ENCODE measurements at regions not wholly inside any gene's neighbourhood (a gene's known extent, or its start where the extent isn't known, plus 50 kb on each side); places are given as distances from the start of the nearest gene placed in this dataset.

DNA sequence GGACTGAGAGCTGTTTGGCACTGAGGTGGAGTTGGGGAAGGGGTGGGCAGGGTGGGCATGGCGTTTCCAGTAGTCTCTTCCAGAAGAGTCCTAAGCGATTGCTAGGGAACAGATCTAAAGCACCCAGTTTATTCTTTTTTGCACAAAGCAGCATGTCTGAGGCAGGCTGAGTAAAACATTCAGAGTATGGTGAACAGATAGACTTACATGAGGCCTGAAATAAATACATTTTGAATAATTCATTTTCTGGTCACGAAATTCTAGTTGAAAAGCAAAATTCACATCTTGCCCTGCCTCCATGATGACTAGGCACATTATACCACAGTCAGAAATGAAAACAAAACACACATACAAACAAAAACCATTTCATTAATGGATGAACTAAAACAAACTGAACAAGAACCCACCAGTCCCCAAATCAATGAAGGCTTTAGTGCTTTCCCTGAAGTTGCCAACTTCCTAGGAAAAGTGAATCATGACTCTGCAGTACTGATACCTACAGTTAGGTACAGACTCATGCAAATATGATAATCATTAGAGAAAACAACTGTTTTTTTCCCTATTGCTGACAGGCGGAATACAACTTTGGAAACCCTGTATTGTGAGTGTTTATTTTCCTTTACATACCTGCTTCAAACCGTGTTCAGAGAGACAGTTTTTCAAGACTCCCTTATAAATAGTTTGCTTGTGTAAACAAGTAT lies 702.9 kb upstream of the POU3F2 start:
- no peak for DNase-seq (ENCODE audit: low read depth, low spot score)

DNA sequence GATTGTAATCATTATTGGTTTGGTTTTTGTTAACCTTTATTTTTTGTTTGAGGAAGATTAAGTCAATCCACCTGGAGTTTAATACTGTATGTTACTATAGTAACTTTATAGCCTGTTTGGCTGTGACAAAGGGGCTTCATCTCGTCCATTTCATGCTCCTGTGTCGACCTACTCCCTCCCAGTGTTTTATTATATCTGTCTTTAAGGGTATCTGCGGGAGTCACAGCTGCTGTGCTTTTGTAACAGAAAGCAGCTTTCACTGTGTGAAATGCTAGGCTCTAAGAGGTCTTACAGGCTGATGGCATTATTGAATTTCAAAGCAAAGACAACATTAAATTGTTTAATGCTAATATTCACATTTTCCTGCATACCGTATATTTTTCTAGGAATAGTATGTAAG lies 698.0 kb upstream of the POU3F2 start:
- DNase-seq (ENCODE audit: low read depth, low spot score): no peak

DNA sequence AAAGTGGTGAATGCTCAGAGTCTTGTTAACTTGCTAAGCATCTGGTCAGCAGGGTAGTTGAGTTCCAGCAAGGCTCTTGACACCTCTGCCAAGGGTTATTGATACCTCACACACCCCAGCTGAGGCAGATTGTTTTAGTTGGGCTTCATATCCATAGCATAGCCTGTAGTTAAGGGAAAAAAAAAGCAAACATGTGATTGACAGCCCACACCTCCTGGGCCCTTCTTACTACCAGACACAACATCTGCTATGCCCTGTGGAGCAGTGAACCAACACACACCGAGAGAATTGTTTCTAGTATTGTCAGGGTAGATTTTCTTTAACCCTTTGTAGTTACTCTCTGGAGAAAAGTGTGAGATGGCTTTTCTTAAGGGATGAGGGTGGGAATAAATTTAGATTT lies 697.0 kb upstream of the POU3F2 start:
- no peak for DNase-seq (ENCODE audit: low read depth, low spot score)

DNA sequence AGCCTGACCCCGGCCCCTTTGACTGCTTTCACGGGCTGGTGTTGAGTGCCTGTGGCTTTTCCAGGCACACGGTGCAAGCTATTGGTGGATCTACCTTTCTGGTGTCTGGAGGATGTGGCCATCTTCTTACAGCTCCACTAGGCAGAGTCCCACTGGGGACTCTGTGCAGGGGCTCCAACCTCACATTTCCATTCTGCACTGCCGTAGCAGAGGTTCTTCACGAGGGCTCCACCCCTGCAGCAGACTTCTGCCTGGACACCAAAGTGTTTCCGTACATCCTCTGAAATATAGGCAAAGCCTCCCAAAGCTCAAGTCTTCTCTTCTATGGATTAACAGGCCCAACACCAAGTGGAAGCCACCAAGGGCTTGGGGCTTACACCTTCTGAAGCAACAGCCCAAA lies 691.5 kb upstream of the POU3F2 start:
- DNase-seq (ENCODE audit: low read depth, low spot score): no peak

GRCh38 chr6:98146656-98147055 lies 687.7 kb upstream of the POU3F2 start:
- DNase-seq (ENCODE audit: low read depth, low spot score): no peak

GRCh38 chr6:98156580-98156979 lies 677.8 kb upstream of the POU3F2 start:
- no peak for DNase-seq (ENCODE audit: low read depth, low spot score)

DNA sequence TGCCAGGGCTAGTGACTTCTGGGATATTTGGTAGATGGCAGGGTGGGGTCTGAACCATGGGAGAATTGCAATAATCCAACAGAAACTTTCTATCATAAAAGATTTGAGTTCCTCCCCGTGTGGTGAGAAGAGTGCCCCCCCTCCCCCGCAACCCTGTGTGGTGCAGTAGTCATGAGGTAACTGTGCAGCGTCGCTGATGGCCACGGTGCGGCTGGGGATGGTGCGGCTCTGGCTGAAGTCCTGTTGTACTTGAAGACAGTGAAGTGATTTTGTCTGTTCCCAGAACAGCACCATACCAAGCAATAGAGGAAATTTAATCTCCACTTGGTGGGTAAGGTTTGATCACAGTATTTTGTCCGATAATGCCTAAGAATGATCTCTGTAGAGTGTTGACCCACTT lies 654.8 kb upstream of the POU3F2 start:
- no peak for DNase-seq (ENCODE audit: low read depth, low spot score)

DNA sequence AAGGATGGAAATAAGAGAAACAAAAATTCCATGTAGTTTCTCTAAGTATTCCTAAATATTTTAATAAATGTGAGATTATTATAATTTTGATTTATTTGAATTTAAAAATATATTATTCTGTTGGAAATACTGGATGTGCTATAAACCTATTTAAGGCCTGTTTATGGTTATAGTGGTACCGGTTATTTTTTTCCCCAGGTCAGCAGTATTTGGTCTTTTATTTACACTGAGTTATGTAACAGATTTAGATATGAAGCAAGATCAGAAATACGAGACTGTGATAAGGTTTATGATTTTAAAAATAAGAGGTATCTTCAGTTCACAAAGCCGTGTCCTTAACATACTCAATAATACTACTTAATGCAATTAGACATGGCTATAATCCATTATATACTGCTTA lies 634.3 kb upstream of the POU3F2 start:
- DNase-seq (ENCODE audit: low read depth, low spot score): no peak

DNA sequence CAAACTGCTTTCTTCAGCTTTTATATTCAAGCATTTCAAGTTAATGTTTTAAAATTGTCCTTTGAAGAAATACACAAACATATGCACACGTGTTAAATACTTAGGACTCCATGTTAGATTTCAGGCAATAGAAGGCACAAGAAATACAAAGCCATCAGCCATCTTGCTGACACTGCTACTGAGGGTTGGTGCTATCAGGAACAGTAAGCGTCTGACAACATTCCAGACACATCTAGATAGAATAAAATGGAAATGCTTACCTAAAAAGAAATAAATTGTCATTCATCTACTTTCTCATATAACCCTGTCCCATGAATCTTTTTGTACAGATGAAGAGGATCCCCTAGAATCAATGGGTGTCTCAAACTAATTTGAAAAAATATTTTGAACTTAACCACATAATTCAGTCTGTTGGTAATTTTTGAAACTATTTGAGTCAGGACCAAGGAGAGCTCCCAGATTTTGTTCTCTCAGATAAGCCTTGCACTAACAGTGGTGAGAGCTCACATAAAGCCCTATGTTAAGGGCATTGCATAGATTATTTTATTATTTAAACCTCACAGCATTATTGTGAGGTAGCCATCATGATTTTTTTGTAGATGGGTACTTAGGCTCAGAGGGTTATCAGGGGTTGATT lies 631.1 kb upstream of the POU3F2 start:
- DNase-seq (ENCODE audit: low read depth, low spot score): no peak

DNA sequence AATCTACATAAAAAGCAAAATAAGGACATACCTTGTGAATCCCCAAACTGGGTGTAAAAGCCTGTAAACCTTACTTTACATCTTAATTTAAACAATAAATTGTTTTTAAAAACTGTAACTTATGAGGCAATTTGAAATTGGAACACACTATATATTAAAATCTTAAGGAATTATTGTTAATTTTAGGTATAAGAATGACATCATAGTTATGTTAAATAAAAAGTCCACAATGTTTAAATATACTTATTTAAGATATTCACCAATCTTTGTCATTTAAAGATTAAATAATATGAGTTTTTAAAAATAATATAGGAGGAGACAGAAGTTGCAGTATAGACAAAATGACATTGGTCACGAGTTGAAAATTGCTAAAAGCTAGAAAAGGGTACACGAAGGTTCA lies 621.9 kb upstream of the POU3F2 start:
- no peak for DNase-seq (ENCODE audit: low read depth, low spot score)

DNA sequence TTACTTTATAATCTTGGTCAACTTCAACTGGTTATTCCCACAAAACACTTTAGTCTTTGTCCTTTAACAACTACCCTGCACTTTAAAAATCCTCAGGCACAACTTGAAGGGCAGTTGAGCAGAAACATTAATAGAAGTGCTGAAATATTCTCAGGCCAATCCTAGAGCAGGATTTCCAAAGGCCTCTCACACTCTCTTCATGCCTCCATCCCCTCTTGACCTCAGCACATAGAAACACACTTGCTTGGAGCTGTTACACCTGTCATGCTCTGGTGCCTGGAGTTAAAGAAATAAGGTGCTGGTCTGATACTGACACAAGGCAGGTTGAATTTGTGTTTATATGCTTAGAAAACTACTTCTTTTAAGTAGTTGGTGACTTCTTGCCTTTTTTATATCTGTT lies 618.8 kb upstream of the POU3F2 start:
- no peak for DNase-seq (ENCODE audit: low read depth, low spot score)

DNA sequence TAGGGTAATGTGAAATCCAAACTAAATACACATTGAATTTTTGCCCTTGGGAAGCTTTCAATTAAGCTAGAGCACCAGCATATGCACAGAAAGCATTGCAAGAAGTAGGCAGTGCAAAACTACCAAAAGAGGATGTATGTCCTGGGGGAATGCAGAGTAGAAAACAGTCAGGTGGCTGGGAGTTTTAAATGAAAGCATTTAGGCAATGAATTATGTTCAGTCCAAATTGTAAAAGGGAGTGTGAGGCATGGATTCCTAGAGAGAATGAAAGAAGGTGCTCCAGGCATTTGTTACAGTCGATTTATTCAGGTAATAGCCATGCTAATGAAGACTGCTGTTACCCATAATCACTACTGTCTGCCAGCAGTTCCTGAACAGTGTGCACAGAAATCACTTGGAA lies 604.1 kb upstream of the POU3F2 start:
- no peak for DNase-seq (ENCODE audit: low read depth, low spot score)

DNA sequence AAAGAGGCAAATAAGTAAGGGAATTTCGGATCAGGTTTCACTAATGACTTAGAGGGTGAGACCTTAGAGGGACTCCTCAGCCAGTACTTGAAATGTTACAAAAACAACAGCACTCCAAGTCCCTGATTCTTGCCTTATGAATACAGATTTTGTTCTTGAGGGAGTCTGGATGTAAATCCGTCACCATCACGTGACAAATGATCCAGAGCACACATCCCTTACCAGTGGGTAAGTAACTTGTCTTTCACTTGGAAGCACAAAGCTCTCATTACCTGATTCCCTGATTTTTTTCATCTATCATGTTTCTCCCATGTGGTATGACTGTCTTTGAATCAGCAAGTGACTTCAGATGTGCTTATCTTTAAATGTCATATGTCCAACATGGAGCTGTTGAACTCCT lies 595.3 kb upstream of the POU3F2 start:
- DNase-seq (ENCODE audit: low read depth, low spot score): no peak

- DNase-seq (ENCODE audit: low read depth, low spot score): no peak
Observed at GRCh38 chr6:98241630-98242029, 592.7 kb upstream of the POU3F2 start.

GRCh38 chr6:98254624-98255023 lies 579.8 kb upstream of the POU3F2 start:
- DNase-seq (ENCODE audit: low read depth, low spot score): no peak

DNA sequence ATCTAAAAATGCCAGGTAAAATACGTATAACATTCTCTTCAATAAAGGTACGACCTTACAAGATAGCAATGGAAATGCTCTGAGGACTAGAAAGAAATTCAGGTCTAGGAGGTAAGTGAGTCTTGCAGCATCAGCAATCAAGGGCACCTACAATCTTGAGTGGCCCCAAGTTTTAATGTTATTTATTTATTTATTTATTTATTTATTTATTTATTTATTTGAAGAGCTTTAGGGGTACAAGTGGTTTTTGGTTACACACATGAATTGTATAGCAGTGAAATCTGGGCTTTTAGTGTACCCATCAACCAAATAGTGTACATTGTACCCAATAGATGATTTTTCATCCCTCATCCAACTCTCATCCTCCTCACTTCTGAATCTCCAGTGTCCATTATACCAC lies 574.0 kb upstream of the POU3F2 start:
- no peak for DNase-seq (ENCODE audit: low read depth, low spot score)

GRCh38 chr6:98272060-98272459 lies 562.3 kb upstream of the POU3F2 start:
- DNase-seq (ENCODE audit: low read depth, low spot score): no peak

GRCh38 chr6:98274691-98275090 lies 559.7 kb upstream of the POU3F2 start:
- no peak for DNase-seq (ENCODE audit: low read depth, low spot score)

DNA sequence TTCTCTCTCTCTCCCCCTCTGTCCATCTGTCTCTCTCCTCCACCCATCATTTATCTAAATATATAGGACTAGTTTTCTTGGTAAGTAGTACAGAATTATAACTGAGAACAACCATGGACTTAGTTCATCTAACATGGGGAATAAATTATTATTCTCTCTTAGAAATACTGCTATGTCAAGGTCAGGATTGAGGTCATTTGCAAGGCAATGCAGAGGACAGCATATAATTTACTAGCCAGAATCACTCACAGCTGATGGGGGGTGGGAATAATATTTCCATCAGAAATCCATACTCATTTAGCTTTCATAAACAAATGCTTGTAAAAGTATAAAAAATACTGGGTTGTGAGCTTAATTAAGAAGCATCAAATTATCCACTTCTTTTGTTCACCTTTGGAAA lies 553.9 kb upstream of the POU3F2 start:
- no peak for DNase-seq (ENCODE audit: low read depth, low spot score)

- no peak for DNase-seq (ENCODE audit: low read depth, low spot score)
Observed at GRCh38 chr6:98286620-98287019, 547.8 kb upstream of the POU3F2 start.

DNA sequence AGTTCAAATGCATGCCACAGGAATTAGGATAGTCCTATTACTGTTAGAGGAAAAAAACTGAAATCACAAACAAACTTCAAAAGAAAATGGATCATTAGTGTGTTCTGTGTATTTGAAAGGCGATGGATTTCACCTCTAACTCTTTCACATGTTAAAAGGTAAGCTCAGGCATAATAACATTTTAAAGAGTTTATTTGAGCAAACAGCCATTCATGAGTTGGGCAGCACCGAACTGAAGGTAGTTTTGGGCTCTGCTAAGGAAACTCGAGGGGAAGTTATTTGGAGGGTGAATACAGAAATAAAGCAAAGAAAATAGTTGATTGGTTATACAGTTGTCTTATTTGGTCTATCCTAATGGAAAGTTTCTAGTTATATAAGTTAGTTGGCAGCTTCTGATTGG lies 546.5 kb upstream of the POU3F2 start:
- DNase-seq (ENCODE audit: low read depth, low spot score): no peak

DNA sequence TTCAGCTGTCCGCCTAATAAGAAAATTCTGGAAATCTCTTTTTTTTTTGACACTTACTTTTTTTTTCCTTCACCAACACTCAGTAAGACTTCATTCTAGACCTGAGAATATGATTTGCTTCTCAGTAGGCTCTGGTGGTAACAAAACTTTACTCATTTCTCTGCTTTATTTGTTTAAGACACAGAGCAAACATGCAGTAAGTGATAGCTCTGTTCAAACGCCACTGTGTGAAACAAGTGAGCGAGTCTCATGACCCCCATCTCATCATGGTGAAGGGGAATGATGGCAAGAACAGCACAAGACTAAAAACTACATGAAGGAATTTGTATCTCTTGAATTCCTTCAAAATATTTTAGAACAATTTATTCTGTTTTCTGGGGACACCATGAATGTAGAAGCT lies 541.6 kb upstream of the POU3F2 start:
- no peak for DNase-seq (ENCODE audit: low read depth, low spot score)

DNA sequence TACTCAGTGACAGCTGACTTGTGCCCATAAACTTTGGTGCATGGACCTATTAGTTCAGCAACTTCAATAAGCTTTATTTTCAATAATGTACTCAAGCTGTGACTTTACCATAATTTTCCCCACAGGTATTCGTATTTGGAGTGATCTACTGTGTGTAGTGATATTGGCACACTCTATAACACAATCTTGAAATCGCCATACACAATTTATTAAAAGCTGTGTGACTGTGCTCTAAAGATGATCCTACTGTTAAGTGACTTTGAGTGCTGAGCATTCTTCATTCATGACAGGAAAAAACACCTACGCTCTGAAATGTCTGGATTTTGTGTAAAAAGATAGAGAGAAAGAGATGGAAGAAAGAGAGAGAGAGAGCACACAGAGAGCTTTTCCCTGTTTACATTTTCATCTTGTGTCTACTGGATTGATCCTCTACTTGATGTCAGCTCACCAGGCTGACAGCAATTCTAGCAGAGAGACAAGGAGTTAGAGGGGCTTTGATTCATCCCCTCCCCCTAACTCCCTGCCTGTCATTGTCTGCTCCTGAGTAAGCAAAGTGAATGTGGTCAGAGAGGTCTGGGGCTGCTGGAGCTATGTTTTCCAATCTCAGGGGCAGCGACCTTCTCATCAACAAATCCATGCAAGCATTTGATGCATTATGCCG lies 538.7 kb upstream of the POU3F2 start:
- no peak for DNase-seq (ENCODE audit: low read depth, low spot score)

Measured in brain pericyte (primary cell).